Adipocyte (in vitro differentiated cells): ENCODE measurements at regions not wholly inside any gene's neighbourhood (a gene's known extent, or its start where the extent isn't known, plus 50 kb on each side); places are given as distances from the start of the nearest gene placed in this dataset.
"Not testable (repeated sequence)": the region's sequence is repeated elsewhere in the genome, so short reads cannot be mapped to it uniquely, and the experiment has no call there.

Experiments
- DNase-seq: peaks from one replicate; pipeline ENCODE4 v3.0.0-alpha.2; 2015; ENCODE audit warnings: low read depth
- H3K27me3 ChIP-seq: replicated peaks from 2 replicates; pipeline ENCODE4 v1.7.0; 2013; ENCODE audit warnings: mild to moderate bottlenecking, low read length, moderate library complexity; ENCODE audit not compliant: control insufficient read depth, insufficient read depth
- H3K36me3 ChIP-seq: 2 replicates; pipeline ENCODE4 v1.7.0; 2013; ENCODE audit warnings: low read length, mild to moderate bottlenecking, moderate library complexity; ENCODE audit not compliant: control insufficient read depth, insufficient read depth, severe bottlenecking
- H3K4me1 ChIP-seq: 2 replicates; pipeline ENCODE4 v1.7.0; 2013; ENCODE audit warnings: mild to moderate bottlenecking, low read length, moderate library complexity; ENCODE audit not compliant: control insufficient read depth, insufficient read depth
- H3K4me3 ChIP-seq: 2 replicates; pipeline ENCODE4 v1.7.0; 2013; ENCODE audit warnings: mild to moderate bottlenecking, low read length, moderate library complexity
- H3K9ac ChIP-seq: 2 replicates; pipeline ENCODE4 v1.7.0; 2013; ENCODE audit warnings: mild to moderate bottlenecking, low read length, moderate library complexity
- H3K9me3 ChIP-seq: 2 replicates; pipeline ENCODE4 v1.7.0; 2013; ENCODE audit warnings: mild to moderate bottlenecking, low read length, moderate library complexity; ENCODE audit not compliant: control insufficient read depth

DNA sequence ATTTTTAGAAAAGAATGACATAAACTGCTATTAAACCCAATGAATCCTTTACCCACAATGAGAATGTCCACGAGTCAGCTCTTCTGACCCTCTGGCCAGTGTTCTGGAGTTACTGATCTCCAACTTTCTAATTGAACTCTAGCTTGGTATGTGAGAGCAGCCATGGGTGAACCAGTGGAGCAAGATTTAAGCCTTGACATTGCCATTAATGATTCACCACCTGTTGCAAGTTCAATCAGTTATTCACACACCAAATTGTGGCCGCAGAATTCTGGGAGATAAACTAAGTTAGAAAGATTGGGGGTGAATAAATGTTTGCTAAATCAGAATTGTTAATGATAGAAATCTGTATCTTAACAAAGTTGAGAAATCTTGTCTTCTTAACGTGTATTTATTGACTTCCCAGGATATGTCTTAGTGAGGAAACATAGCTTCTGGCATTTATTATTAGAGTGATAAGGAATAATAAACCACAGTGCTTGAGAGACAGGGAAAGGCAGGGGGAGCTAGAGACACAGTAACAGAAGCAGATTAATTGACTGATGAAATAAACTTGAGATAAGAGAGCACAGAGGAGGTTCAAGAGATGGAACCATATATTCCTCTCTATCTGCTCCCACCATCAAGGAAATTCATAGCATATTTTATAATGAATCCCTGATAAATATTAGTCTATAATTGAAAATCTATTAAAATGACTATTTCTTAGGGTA is 96.0 kb upstream of the AGAP9 start:
- not testable (repeated sequence) for H3K9me3 ChIP-seq, H3K36me3 ChIP-seq, H3K9ac ChIP-seq, H3K4me3 ChIP-seq, DNase-seq, H3K4me1 ChIP-seq, H3K27me3 ChIP-seq

DNA sequence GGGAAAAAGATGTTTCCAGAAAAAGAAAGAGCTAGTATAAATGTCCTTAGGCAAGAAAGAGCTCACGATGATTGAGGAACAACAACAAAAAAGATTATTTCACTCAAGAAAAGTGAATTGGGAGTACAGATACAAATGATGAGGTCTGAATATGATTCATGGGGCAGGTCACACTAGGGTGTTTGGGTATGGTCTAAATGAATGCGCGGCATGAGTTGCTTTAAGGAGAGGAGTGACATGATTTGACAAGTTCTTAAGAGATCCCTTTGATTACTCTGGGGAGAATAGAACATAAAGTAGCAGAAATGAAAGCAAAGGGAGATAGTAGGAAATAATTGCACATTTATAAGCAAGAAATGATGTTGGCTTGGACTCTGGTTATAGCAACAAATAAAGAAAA is 85.9 kb upstream of the AGAP9 start:
- H3K4me3 ChIP-seq, H3K27me3 ChIP-seq, H3K9ac ChIP-seq, H3K36me3 ChIP-seq, H3K4me1 ChIP-seq, DNase-seq, H3K9me3 ChIP-seq: not testable (repeated sequence)

DNA sequence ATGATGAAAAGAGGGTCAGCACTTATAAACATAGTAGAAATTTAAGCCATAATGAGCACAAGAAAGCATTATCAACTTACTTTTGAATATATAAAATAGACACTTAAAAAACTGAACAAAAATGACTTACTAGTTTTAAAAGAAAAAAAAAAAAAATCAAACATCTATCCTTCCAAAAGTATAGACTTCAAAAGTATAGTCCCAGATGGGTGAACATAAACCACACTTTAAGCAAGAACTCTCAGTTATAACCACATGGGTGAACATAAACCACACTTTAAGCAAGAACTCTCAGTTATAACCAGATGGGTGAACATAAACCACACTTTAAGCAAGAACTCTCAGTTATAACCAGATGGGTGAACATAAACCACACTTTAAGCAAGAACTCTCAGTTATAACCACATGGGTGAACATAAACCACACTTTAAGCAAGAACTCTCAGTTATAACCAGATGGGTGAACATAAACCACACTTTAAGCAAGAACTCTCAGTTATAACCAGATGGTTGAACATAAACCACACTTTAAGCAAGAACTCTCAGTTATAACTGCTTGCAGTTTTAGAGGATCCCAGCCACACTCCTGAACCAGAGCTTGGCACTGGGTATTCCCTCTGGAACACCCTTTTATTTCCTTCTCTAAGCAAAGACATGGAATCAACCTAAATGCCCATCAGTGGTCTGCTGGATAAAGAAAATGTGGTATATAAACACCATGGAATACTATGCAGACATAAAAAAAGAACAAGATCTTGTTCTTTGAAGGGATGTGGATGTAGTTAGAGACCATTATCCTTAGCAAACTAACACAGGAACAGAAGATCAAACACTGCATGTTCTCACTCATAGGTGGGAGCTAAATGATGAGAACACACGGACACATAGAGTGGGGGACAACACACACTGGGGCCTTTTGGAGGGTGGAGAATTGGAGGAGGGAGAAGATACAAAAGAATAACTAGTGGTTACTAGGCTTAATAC is 82.6 kb upstream of the AGAP9 start:
- not testable (repeated sequence) for H3K36me3 ChIP-seq, DNase-seq, H3K27me3 ChIP-seq, H3K9ac ChIP-seq, H3K9me3 ChIP-seq, H3K4me3 ChIP-seq, H3K4me1 ChIP-seq

DNA sequence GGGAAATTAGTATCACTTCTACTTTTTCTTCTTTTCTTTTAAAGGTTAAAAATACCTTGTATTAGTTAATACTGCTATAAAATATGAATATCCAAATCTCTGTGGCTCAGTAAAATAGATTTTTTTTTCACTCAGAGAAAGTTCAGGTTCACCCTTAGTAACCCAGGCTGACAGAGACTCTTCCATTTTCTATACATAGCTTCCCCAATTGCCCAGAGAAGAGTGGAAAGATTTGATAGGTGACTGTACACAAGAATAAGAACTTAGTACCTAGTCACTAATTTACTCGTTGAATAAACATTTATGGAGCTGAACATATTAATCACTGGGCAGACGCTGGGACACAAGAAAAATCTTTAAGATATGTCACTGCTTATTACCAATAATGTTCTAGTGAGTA is 77.2 kb upstream of the AGAP9 start:
- not testable (repeated sequence) for H3K4me3 ChIP-seq, H3K36me3 ChIP-seq, H3K9ac ChIP-seq, H3K9me3 ChIP-seq, H3K27me3 ChIP-seq, DNase-seq, H3K4me1 ChIP-seq

DNA sequence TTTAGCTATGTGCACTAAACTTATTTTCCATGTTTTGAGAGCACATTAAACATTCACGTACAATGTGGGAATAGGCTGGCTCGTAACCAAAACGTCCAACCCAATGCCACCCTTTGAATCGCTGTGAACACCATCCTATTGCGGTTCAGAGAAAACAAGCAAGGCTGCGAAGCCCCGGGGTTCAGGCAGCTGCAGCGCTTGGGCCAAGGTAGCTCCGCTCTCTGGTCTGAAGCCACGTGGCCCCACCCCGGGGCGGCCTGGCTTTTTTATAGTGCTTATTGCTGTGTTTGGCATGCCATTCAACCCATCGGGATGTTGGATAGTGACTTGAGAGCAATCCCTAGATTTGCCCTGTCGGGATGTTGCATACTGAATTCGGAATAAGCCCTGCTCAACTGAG is 76.7 kb upstream of the AGAP9 start:
- H3K4me1 ChIP-seq, H3K27me3 ChIP-seq, H3K36me3 ChIP-seq, H3K9me3 ChIP-seq, DNase-seq, H3K9ac ChIP-seq, H3K4me3 ChIP-seq: not testable (repeated sequence)

DNA sequence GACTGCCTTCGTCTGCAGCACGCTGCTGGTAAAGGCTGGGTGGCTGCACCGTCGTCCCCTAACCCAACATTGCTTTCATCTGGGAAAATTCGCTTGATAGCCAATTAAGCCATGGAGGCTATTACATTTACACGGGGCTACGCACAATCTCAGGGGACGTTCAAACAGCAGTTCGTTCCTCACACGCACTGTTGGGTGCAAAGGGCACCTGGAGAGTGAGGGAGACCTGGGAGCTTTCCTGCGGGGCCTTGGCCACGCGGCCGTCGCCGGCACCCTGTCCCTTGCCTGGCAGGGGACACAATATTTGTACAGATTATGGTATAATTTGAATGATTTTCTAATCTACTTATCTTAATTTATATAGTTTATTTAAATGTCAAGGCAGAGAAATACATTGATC is 76.2 kb upstream of the AGAP9 start:
- not testable (repeated sequence) for H3K4me1 ChIP-seq, H3K9ac ChIP-seq, H3K27me3 ChIP-seq, DNase-seq, H3K36me3 ChIP-seq, H3K4me3 ChIP-seq, H3K9me3 ChIP-seq

DNA sequence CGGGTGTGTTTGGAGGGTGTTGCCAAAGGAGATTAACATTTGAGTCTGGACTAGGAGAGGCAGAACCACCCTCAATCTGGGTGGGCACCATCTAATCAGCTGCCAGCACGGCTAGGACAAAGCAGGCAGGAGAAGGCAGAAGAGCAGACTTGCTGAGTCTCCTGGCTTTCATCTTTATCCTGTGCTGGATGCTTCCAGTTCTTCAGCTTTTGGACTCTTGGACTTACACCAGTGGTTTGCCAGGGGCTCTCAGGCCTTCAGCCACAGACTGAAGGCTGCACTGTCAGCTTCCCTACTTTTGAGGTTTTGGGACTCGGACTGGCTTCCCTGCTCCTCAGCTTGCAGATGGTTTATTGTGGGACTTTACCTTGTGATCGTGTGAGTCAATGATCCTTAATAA is 70.4 kb upstream of the AGAP9 start:
- DNase-seq, H3K4me3 ChIP-seq, H3K9me3 ChIP-seq, H3K9ac ChIP-seq, H3K27me3 ChIP-seq, H3K36me3 ChIP-seq, H3K4me1 ChIP-seq: not testable (repeated sequence)

DNA sequence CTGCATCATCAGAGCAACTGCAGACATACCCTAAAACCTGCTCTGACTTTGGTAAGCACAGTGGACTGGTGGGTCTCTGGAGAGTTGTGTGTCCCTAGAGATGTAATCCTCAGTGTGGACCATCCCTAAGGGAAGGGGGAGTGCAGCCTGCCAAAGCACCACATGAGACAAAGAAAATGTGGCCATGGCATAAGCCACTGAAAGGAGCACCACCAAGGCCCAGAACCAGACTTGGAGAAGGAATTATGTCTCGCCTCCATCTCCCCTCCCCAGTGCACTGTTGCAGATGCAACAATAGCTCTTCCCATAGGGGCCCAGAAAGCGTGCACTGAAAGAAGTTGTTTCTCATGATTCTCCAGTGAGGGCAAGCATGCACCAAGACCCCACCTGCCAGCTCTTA is 69.7 kb upstream of the AGAP9 start:
- H3K27me3 ChIP-seq, DNase-seq, H3K4me1 ChIP-seq, H3K36me3 ChIP-seq, H3K9me3 ChIP-seq, H3K4me3 ChIP-seq, H3K9ac ChIP-seq: not testable (repeated sequence)

DNA sequence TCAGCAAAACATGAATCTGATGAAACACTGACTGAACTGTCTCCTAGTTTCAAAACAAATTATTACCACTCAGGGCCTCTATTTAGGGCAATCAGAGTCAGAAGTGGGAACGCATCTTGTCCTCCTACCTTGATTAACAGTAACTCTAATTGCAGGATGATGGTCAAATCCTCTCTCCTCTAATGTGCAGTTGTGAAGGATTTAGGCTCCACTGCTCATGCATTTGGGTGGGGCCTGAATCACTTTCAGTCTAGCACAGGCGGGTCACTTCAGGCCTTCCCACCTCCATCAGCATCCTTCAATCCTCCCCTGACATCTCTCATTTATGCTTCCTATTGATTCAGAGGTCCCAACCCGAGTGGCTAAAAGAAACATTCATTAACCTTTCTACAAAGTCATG is 67.5 kb upstream of the AGAP9 start:
- not testable (repeated sequence) for H3K27me3 ChIP-seq, H3K4me1 ChIP-seq, H3K4me3 ChIP-seq, H3K9ac ChIP-seq, H3K36me3 ChIP-seq, H3K9me3 ChIP-seq, DNase-seq

DNA sequence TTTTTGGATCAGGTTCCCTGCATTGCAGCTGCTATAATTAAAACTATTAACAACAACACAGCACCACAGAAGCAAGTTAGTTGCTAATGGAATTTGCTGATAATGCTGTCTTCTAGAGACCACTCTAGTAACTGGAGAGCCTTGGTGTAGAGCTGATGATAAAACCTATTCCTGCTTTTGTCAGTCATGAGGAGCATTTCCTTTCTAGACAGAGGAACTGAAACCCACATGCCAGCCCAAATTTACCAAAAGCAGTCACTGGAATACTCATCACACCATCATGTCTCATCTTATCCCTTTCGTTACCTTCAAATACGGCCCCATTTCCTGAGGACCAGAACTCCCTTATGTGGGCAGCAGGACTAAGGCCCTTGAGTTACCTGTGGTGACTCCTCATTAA is 67.1 kb upstream of the AGAP9 start:
- H3K4me3 ChIP-seq, H3K36me3 ChIP-seq: not testable (repeated sequence)

DNA sequence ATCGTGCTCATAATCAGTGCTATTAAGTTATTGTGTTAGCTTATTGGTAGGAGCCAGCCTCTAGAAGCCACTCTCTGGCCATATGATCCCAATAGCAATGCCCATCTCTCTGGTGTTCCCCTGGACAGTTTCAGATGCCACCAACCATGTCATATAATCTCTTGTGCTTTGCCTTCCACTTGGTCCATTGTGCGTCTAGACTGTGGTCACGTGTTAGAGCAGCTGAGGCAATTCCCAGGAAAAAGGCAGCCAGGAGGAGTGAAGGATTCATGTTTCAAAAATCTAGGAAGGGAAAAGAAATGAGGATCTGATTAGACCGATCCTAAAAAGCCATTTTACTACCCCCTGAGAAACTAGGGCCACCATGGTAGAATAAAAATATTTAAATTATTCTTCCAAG is 58.6 kb upstream of the AGAP9 start:
- H3K27me3 ChIP-seq, H3K9me3 ChIP-seq, DNase-seq, H3K36me3 ChIP-seq, H3K4me3 ChIP-seq, H3K9ac ChIP-seq, H3K4me1 ChIP-seq: not testable (repeated sequence)

More for the DNA sequence above, 67.1 kb upstream of the AGAP9 start:
- H3K9ac ChIP-seq, H3K9me3 ChIP-seq, H3K27me3 ChIP-seq, H3K4me1 ChIP-seq, DNase-seq: not testable (repeated sequence)
